ENCODE measurements at regions not wholly inside any gene's neighbourhood (a gene's known extent, or its start where the extent isn't known, plus 50 kb on each side); places are given as distances from the start of the nearest gene placed in this dataset.

DNA sequence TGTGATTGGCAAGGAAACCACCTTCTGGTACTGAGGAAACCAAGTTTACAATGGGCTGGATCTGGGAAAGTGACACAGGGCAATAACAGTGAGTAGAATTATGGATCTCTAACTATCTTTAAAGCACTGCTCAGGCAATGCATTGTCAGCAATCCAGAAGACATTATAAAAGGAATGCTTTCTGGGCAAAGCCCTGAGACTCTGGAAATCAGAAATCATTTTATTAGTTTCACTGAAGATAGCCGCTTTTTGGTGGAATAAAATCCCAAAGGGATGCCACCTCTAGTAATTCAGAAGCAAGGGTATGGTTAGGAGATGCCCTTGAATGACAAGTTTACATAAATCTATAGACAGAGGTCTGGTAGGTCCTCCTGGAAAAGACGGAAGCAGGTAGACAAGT lies 211.1 kb downstream of the DMRT2 start:
- H3K27ac ChIP-seq (ENCODE audit: low read depth, low read length): no peak overlapping the region
- no peaks in the 10 kb centered on the region for H3K79me2 ChIP-seq (ENCODE audit: insufficient read depth, low read length)
- no peaks in the 10 kb centered on the region for H3K9me3 ChIP-seq (ENCODE audit: insufficient read depth, low read length)
- H3K9me2 ChIP-seq (replicated peaks; ENCODE audit: insufficient read depth, low read length): no peaks in the 10 kb centered on the region
- H3K36me3 ChIP-seq (ENCODE audit: low read length): no peaks in the 10 kb centered on the region
- no peaks in the 10 kb centered on the region for H4K20me1 ChIP-seq (ENCODE audit: low read depth, low read length)
- no peak overlapping the region for H3K4me3 ChIP-seq (ENCODE audit: insufficient read depth, low read length, poor library complexity, severe bottlenecking)
- H3K4me2 ChIP-seq (ENCODE audit: low read depth, low read length, poor library complexity, severe bottlenecking): no peak overlapping the region
- no peak overlapping the region for H2AFZ ChIP-seq (ENCODE audit: low read depth, low read length, severe bottlenecking)
- no peak overlapping the region for H3K9ac ChIP-seq (ENCODE audit: low read length)
- no peaks in the 10 kb centered on the region for H3K27me3 ChIP-seq (ENCODE audit: low read length)
- TF ChIP-seq CTCF (IDR thresholded peaks at IDR 0.05; ENCODE audit: insufficient read depth, low read length, poor library complexity, severe bottlenecking) (no peak), EZH2phosphoT487 (conservative IDR thresholded peaks at IDR 0.05; ENCODE audit: low read length) (no peak)
- H3F3A ChIP-seq (ENCODE audit: insufficient read depth): no peaks in the 10 kb centered on the region

DNA sequence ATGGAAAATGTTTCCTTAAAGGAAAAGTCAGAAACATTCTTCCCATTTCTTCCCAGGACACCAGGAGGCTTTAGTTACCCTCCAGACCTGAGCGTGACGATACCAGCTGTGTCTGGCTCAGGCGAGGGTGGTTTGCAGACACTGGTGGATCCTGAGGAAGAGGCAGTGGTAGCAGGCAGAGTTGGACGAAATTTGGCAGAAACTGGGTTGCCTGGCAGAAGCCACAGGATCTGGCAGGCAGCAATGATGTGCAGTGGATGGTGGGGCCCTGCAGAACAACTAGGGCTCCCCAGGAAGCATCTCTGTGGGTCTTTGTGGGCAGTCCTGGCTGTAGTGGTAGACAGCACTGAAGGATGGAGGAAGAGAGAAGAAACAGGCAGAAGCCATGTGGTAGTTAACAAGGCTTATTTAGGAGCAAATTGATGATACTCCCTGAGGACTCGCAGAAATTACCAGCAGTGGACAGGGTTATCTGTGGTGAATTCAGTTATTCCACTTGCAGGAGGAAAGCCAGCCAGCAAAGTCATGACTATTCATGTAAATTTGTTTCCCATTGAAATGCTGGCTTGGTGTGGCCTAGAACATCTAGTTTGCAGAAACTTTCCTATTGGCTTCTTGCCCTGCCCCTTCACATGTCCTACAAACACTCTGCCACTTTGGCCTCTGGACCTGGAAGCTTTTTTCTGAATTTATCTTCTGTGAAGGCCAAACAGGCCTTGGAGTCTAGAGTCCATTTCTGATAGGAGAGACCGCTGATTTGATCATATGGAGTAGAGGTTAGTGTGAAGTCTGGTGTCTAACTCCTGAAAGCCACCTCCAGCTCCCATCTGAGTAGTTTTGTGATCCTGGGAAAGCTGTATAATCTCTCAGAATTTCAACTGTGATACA lies 212.0 kb downstream of the DMRT2 start:
- Histone ChIP-seq H4K20me1 (ENCODE audit: low read depth, low read length) (no peaks in the 10 kb centered on the region), H3K9ac (ENCODE audit: low read length) (no peak overlapping the region), H3K4me2 (ENCODE audit: low read depth, low read length, poor library complexity, severe bottlenecking) (no peak overlapping the region), H3K9me2 (replicated peaks; ENCODE audit: insufficient read depth, low read length) (no peaks in the 10 kb centered on the region), H3K27me3 (ENCODE audit: low read length) (no peaks in the 10 kb centered on the region), H3F3A (ENCODE audit: insufficient read depth) (no peaks in the 10 kb centered on the region), H3K9me3 (ENCODE audit: insufficient read depth, low read length) (no peaks in the 10 kb centered on the region), H3K27ac (ENCODE audit: low read depth, low read length) (no peak overlapping the region), H3K79me2 (ENCODE audit: insufficient read depth, low read length) (no peaks in the 10 kb centered on the region), H2AFZ (ENCODE audit: low read depth, low read length, severe bottlenecking) (no peak overlapping the region), H3K36me3 (ENCODE audit: low read length) (no peaks in the 10 kb centered on the region), H3K4me3 (ENCODE audit: insufficient read depth, low read length, poor library complexity, severe bottlenecking) (no peak overlapping the region)
- no peak for TF ChIP-seq EZH2phosphoT487 (conservative IDR thresholded peaks at IDR 0.05; ENCODE audit: low read length)
- TF ChIP-seq CTCF (IDR thresholded peaks at IDR 0.05; ENCODE audit: insufficient read depth, low read length, poor library complexity, severe bottlenecking): no peak

GRCh38 chr9:1267141-1267570 lies 217.0 kb downstream of the DMRT2 start:
- no peaks in the 10 kb centered on the region for H3K79me2 ChIP-seq (ENCODE audit: insufficient read depth, low read length)
- H3K9ac ChIP-seq (ENCODE audit: low read length): no peak overlapping the region
- no peaks in the 10 kb centered on the region for H3K27me3 ChIP-seq (ENCODE audit: low read length)
- no peaks in the 10 kb centered on the region for H4K20me1 ChIP-seq (ENCODE audit: low read depth, low read length)
- H3K36me3 ChIP-seq (ENCODE audit: low read length): no peaks in the 10 kb centered on the region
- no peak overlapping the region for H2AFZ ChIP-seq (ENCODE audit: low read depth, low read length, severe bottlenecking)
- H3K4me3 ChIP-seq (ENCODE audit: insufficient read depth, low read length, poor library complexity, severe bottlenecking): no peak overlapping the region
- H3K4me2 ChIP-seq (ENCODE audit: low read depth, low read length, poor library complexity, severe bottlenecking): no peak overlapping the region
- TF ChIP-seq EZH2phosphoT487 (conservative IDR thresholded peaks at IDR 0.05; ENCODE audit: low read length) (no peak), CTCF (IDR thresholded peaks at IDR 0.05; ENCODE audit: insufficient read depth, low read length, poor library complexity, severe bottlenecking) (no peak)
- H3K9me2 ChIP-seq (replicated peaks; ENCODE audit: insufficient read depth, low read length): no peaks in the 10 kb centered on the region
- no peaks in the 10 kb centered on the region for H3K9me3 ChIP-seq (ENCODE audit: insufficient read depth, low read length)
- no peak overlapping the region for H3K27ac ChIP-seq (ENCODE audit: low read depth, low read length)
- no peaks in the 10 kb centered on the region for H3F3A ChIP-seq (ENCODE audit: insufficient read depth)
